Sigmoid colon (tissue), 4 donors: ENCODE measurements at regions not wholly inside any gene's neighbourhood (a gene's known extent, or its start where the extent isn't known, plus 50 kb on each side); places are given as distances from the start of the nearest gene placed in this dataset.

Experiments
- POLR2A ChIP-seq, 2 donors: fragments of 450-650 bp; IDR thresholded peaks; one replicate each; pipeline ENCODE4 v1.6.1; 2016; ENCODE audit warnings: antibody characterized with exemption in 2 of 2, mild to moderate bottlenecking in 2 of 2, moderate library complexity in 2 of 2
- POLR2AphosphoS5 ChIP-seq, 4 donors: sonication (generic); formaldehyde crosslinking; IDR thresholded peaks; one replicate each; pipeline ENCODE4 v1.6.1; 2017; ENCODE audit warnings: antibody characterized with exemption in 4 of 4
- TF ChIP-seq, protein P1 (sequence below), 4 experiments: fragments of 450-650 bp in 3 of 4; fragments of 200-600 bp in 1 of 4; IDR thresholded peaks; one replicate each; pipeline ENCODE4 v1.5.1; 2016 to 2019; ENCODE audit warnings: antibody characterized with exemption in 4 of 4, mild to moderate bottlenecking in 3 of 4, moderate library complexity in 2 of 4

DNA sequence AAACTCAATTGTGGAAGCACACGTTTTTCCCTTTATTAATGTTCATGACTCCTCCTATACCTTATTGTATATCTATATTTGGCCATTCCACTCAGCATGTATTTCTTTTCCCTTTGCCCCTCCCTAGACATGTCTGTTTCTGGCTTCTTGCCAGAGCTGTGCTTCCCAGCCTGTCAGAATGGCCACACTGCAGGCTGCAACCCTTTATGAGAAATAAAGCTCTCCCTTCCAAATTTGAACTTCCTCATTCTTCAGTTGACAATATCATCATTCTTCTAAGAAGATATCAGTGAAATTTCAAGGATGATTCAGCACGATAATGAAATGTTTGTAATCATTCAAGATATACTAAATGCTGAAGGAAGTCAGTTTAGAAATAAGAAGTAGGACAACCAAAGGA lies 107.6 kb upstream of the PRSS3 start:
- TF ChIP-seq POLR2A (IDR thresholded peaks at IDR 0.05) (no peak), POLR2AphosphoS5 (IDR thresholded peaks at IDR 0.05) (no peak)
- TF ChIP-seq, protein P1, sequence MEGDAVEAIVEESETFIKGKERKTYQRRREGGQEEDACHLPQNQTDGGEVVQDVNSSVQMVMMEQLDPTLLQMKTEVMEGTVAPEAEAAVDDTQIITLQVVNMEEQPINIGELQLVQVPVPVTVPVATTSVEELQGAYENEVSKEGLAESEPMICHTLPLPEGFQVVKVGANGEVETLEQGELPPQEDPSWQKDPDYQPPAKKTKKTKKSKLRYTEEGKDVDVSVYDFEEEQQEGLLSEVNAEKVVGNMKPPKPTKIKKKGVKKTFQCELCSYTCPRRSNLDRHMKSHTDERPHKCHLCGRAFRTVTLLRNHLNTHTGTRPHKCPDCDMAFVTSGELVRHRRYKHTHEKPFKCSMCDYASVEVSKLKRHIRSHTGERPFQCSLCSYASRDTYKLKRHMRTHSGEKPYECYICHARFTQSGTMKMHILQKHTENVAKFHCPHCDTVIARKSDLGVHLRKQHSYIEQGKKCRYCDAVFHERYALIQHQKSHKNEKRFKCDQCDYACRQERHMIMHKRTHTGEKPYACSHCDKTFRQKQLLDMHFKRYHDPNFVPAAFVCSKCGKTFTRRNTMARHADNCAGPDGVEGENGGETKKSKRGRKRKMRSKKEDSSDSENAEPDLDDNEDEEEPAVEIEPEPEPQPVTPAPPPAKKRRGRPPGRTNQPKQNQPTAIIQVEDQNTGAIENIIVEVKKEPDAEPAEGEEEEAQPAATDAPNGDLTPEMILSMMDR (IDR thresholded peaks at IDR 0.05): no peak
